ENCODE measurements at regions not wholly inside any gene's neighbourhood (a gene's known extent, or its start where the extent isn't known, plus 50 kb on each side); places are given as distances from the start of the nearest gene placed in this dataset.

GRCh38 chr1:164233149-164233548 is 325.8 kb upstream of the PBX1 start:
- Histone ChIP-seq H3K79me1 (ENCODE audit: insufficient read depth, low read depth, low read length, poor library complexity, severe bottlenecking) (no peaks in the 10 kb centered on the region), H3K14ac (ENCODE audit: insufficient read depth, low read length) (no peak overlapping the region), H2BK15ac (ENCODE audit: low read depth, low read length) (no peak overlapping the region), H2BK120ac (ENCODE audit: low read depth, low read length, poor library complexity, severe bottlenecking) (no peak overlapping the region), H3T11ph (ENCODE audit: low read length) (no peak overlapping the region), H3K4me2 (ENCODE audit: insufficient read depth, insufficient read length, low read length) (no peak overlapping the region), H4K20me1 (ENCODE audit: control insufficient read depth, insufficient read depth, insufficient read length) (no peaks in the 10 kb centered on the region), H4K91ac (ENCODE audit: insufficient read length, low read depth, low read length) (no peak overlapping the region), H2AFZ (ENCODE audit: low read length) (no peak overlapping the region), H4K8ac (replicated peaks; ENCODE audit: insufficient read length, low read depth, low read length) (no peak overlapping the region), H3K4me1 (ENCODE audit: insufficient read depth, low read length) (no peaks in the 10 kb centered on the region), H2BK5ac (ENCODE audit: insufficient read length, low read length) (no peak overlapping the region), H3K27me3 (ENCODE audit: insufficient read depth, low read length) (no peaks in the 10 kb centered on the region), H3K56ac (ENCODE audit: insufficient read length, low read depth, low read length) (no peak overlapping the region), H2AK5ac (ENCODE audit: insufficient read length, low read length) (no peak overlapping the region), H4K5ac (ENCODE audit: insufficient read length, low read depth, low read length) (no peak overlapping the region), H3K23me2 (ENCODE audit: insufficient read length, low read depth, low read length, poor library complexity, severe bottlenecking) (no peaks in the 10 kb centered on the region), H3K23ac (ENCODE audit: insufficient read length, low read depth, low read length) (no peak overlapping the region), H3K9me3 (ENCODE audit: control insufficient read depth, low read depth, low read length) (no peaks in the 10 kb centered on the region), H3K4ac (ENCODE audit: low read depth, low read length) (no peak overlapping the region), H3K18ac (ENCODE audit: insufficient read length, low read depth, low read length) (no peak overlapping the region), H3K79me2 (ENCODE audit: insufficient read depth, low read length) (no peaks in the 10 kb centered on the region), H3K9ac (ENCODE audit: extremely low read depth, insufficient read length, low read length) (no peak overlapping the region), H2BK12ac (ENCODE audit: insufficient read length, low read depth, low read length) (no peak overlapping the region), H3K27ac (ENCODE audit: insufficient read length, low read depth, low read length) (no peak overlapping the region), H2BK20ac (ENCODE audit: low read depth, low read length, poor library complexity, severe bottlenecking) (no peak overlapping the region)
- TF ChIP-seq CTCF (conservative IDR thresholded peaks at IDR 0.05), result no peak
- no peak for DNase-seq
- Mint-ChIP-seq H3K4me3 (no peak overlapping the region), H3K27me3 (ENCODE audit: low read depth) (no peaks in the 10 kb centered on the region), H3K4me1 (peaks cover 3% of the 10 kb centered on the region in 2 experiments; a peak in 3 of 4 replicates), H3K27ac (no peak overlapping the region), H3K36me3 (ENCODE audit: insufficient read depth in 1 of 3, low read depth in 3 of 3) (peaks cover 0 to 8% (median 4%) of the 10 kb centered on the region in 3 experiments; a peak in 4 of 7 replicates), H3K9me3 (peaks cover 3 to 13% of the 10 kb centered on the region in 2 experiments; a peak in 4 of 5 replicates)
- WGBS (ENCODE audit: extremely low coverage, insufficient read length, low lambda C conversion rate), result no CpG with 5 or more reads among the region's 3 CpGs
